ENCODE measurements at regions not wholly inside any gene's neighbourhood (a gene's known extent, or its start where the extent isn't known, plus 50 kb on each side); places are given as distances from the start of the nearest gene placed in this dataset.

- ATAC-seq = no peak
Observed at GRCh38 chr2:220833446-220833845, 738.7 kb downstream of the EPHA4 start.

GRCh38 chr2:220835583-220835982 is 736.5 kb downstream of the EPHA4 start:
- no peaks in the 10 kb centered on the region for H3K9me3 ChIP-seq
- H3K27me3 ChIP-seq = no peaks in the 10 kb centered on the region
- H3K4me1 ChIP-seq = peaks cover 5 to 9% of the 10 kb centered on the region in 2 donors
- ATAC-seq = no peak
- in situ Hi-C loops (cut with MboI; ENCODE audit: low sequenced_read_pairs in 4 of 4) = no loop called here
- no peaks in the 10 kb centered on the region for H3K36me3 ChIP-seq
- H3K27ac ChIP-seq = no peak overlapping the region
- intact Hi-C loops (cut with DNase I; ENCODE audit: low total_unique reads) = no loop called here
- no peak for TF ChIP-seq POLR2A (IDR thresholded peaks at IDR 0.05)
- TF ChIP-seq CTCF (IDR thresholded peaks at IDR 0.05 in 4 of 5, conservative IDR thresholded peaks at IDR 0.05 in 1 of 5) = no peak
- H3K4me3 ChIP-seq = no peak overlapping the region
- no peak for DNase-seq

More at GRCh38 chr2:220833446-220833845, 738.7 kb downstream of the EPHA4 start:
- in situ Hi-C loops (cut with MboI; ENCODE audit: low sequenced_read_pairs in 4 of 4) = no loop called here
- Histone ChIP-seq H3K4me3 (no peak overlapping the region), H3K9me3 (no peaks in the 10 kb centered on the region), H3K27ac (no peak overlapping the region), H3K4me1 (peaks cover 5 to 9% of the 10 kb centered on the region in 2 donors), H3K27me3 (no peaks in the 10 kb centered on the region), H3K36me3 (no peaks in the 10 kb centered on the region)
- intact Hi-C loops (cut with DNase I; ENCODE audit: low total_unique reads) = no loop called here
- no peak for DNase-seq
- TF ChIP-seq CTCF (IDR thresholded peaks at IDR 0.05 in 4 of 5, conservative IDR thresholded peaks at IDR 0.05 in 1 of 5) (no peak), POLR2A (IDR thresholded peaks at IDR 0.05) (no peak)

- Histone ChIP-seq H3K27me3 (no peaks in the 10 kb centered on the region), H3K4me3 (no peak overlapping the region), H3K27ac (no peak overlapping the region), H3K36me3 (no peaks in the 10 kb centered on the region), H3K9me3 (no peaks in the 10 kb centered on the region), H3K4me1 (peaks cover 5 to 9% of the 10 kb centered on the region in 2 donors)
- no peak for DNase-seq
- in situ Hi-C loops (cut with MboI; ENCODE audit: low sequenced_read_pairs in 4 of 4) (no loop called here), intact Hi-C loops (cut with DNase I; ENCODE audit: low total_unique reads) (no loop called here)
- TF ChIP-seq CTCF (IDR thresholded peaks at IDR 0.05 in 4 of 5, conservative IDR thresholded peaks at IDR 0.05 in 1 of 5) = no peak
- no peak for TF ChIP-seq POLR2A (IDR thresholded peaks at IDR 0.05)
- ATAC-seq = no peak
Observed at GRCh38 chr2:220837226-220837625, 734.9 kb downstream of the EPHA4 start.

GRCh38 chr2:220842901-220843665 is 729.0 kb downstream of the EPHA4 start:
- DNase-seq (no peak), ATAC-seq (no peak)
- Histone ChIP-seq H3K27me3 (no peaks in the 10 kb centered on the region), H3K27ac (no peak overlapping the region), H3K4me1 (no peaks in the 10 kb centered on the region), H3K4me3 (no peak overlapping the region), H3K36me3 (no peaks in the 10 kb centered on the region), H3K9me3 (no peaks in the 10 kb centered on the region)
- TF ChIP-seq POLR2A (IDR thresholded peaks at IDR 0.05) (no peak), CTCF (IDR thresholded peaks at IDR 0.05 in 4 of 5, conservative IDR thresholded peaks at IDR 0.05 in 1 of 5) (no peak)
- intact Hi-C loops (cut with DNase I; ENCODE audit: low total_unique reads) = no loop called here
- in situ Hi-C loops (cut with MboI; ENCODE audit: low sequenced_read_pairs in 4 of 4) = no loop called here

Measured in gastrocnemius medialis (tissue), 4 donors.